HEK293 (cell line): ENCODE measurements at regions not wholly inside any gene's neighbourhood (a gene's known extent, or its start where the extent isn't known, plus 50 kb on each side); places are given as distances from the start of the nearest gene placed in this dataset.

Experiments
- CTCF ChIA-PET: fragments of 350-600 bp; formaldehyde crosslinking; extraction: SDS; loops from one replicate; lab custom pipeline; 2021; ENCODE audit warnings: antibody characterized with exemption; lab: Yijun Ruan, JAX
- POLR2A ChIA-PET: fragments of 300-600 bp; formaldehyde crosslinking; extraction: SDS; loops from one replicate; lab custom pipeline; 2020; ENCODE audit warnings: antibody characterized with exemption, inconsistent platforms; lab: Yijun Ruan, JAX
- H3K27ac ChIP-seq: fragments of 200-500 bp; sonication (Bioruptor generic); 2 replicates; pipeline ENCODE4 v1.5.1; 2014; ENCODE audit warnings: low read depth, low read length, control low read depth, inconsistent platforms; ENCODE audit errors: extremely low read depth
- H3K36me3 ChIP-seq, 2 experiments: fragments of 200-500 bp in 1 of 2; sonication (Bioruptor generic) in 1 of 2; 1 replicate in 1 of 2; 2 replicates in 1 of 2; pipeline ENCODE4 v1.5.1; 2014 to 2017; ENCODE audit warnings: inconsistent platforms in 2 of 2, low read length in 2 of 2; ENCODE audit not compliant: control insufficient read depth in 2 of 2, insufficient read depth in 1 of 2
- H3K4me1 ChIP-seq: fragments of 200-500 bp; sonication (Bioruptor generic); 2 replicates; pipeline ENCODE4 v1.5.1; 2014; ENCODE audit warnings: mild to moderate bottlenecking, low read length, inconsistent platforms; ENCODE audit not compliant: control insufficient read depth, insufficient read depth
- H3K4me3 ChIP-seq: 2 replicates; pipeline ENCODE4 v1.5.1; 2011; ENCODE audit warnings: low read depth, mild to moderate bottlenecking, control low read depth, low read length, moderate library complexity
- H3K9me3 ChIP-seq: fragments of 200-500 bp; sonication (Bioruptor generic); 2 replicates; pipeline ENCODE4 v1.5.1; 2014; ENCODE audit warnings: low read depth, low read length, inconsistent platforms; ENCODE audit not compliant: control insufficient read depth, insufficient read depth
- GLI4 ChIP-seq: fragments of 450-650 bp; formaldehyde crosslinking; IDR thresholded peaks from 2 replicates; pipeline ENCODE4 v1.5.1; 2016; ENCODE audit warnings: missing biosample characterization, missing genetic modification characterization
- MEIS1 ChIP-seq: sonication (generic); formaldehyde crosslinking; IDR thresholded peaks from 2 replicates; pipeline ENCODE4 v1.8.1; 2022; ENCODE audit warnings: missing genetic modification reagents, mild to moderate bottlenecking, borderline replicate concordance
- MZF1 ChIP-seq: fragments of 450-650 bp; formaldehyde crosslinking; IDR thresholded peaks from 2 replicates; pipeline ENCODE4 v1.5.1; 2017; ENCODE audit warnings: missing biosample characterization, missing genetic modification characterization, borderline replicate concordance
- SETDB1 ChIP-seq: IDR thresholded peaks from one replicate; pipeline ENCODE4 v1.6.1; 2017; ENCODE audit warnings: mild to moderate bottlenecking, low read length, moderate library complexity, mixed read lengths; ENCODE audit not compliant: insufficient read length
- ZBTB17 ChIP-seq: fragments of 450-650 bp; formaldehyde crosslinking; IDR thresholded peaks from 2 replicates; pipeline ENCODE4 v1.5.1; 2016; ENCODE audit warnings: missing biosample characterization, missing genetic modification characterization
- ZBTB20 ChIP-seq: fragments of 450-650 bp; formaldehyde crosslinking; IDR thresholded peaks from 2 replicates; pipeline ENCODE4 v1.5.1; 2016; ENCODE audit warnings: missing biosample characterization, missing genetic modification characterization
- ZEB2 ChIP-seq: fragments of 450-650 bp; formaldehyde crosslinking; IDR thresholded peaks from 2 replicates; pipeline ENCODE4 v1.5.1; 2016; ENCODE audit warnings: missing biosample characterization, missing genetic modification characterization
- ZFP41 ChIP-seq: fragments of 450-650 bp; formaldehyde crosslinking; IDR thresholded peaks from 2 replicates; pipeline ENCODE4 v1.5.1; 2016; ENCODE audit warnings: missing biosample characterization, missing genetic modification characterization, borderline replicate concordance
- ZFP69B ChIP-seq: fragments of 450-650 bp; formaldehyde crosslinking; IDR thresholded peaks from 2 replicates; pipeline ENCODE4 v1.5.1; 2016; ENCODE audit warnings: missing biosample characterization, missing genetic modification characterization
- ZNF121 ChIP-seq: fragments of 450-650 bp; formaldehyde crosslinking; IDR thresholded peaks from 2 replicates; pipeline ENCODE4 v1.5.1; 2016; ENCODE audit warnings: missing biosample characterization, missing genetic modification characterization
- ZNF138 ChIP-seq: fragments of 450-650 bp; formaldehyde crosslinking; IDR thresholded peaks from 2 replicates; pipeline ENCODE4 v1.5.1; 2016; ENCODE audit warnings: missing biosample characterization, missing genetic modification characterization, borderline replicate concordance
- ZNF140 ChIP-seq: fragments of 450-650 bp; formaldehyde crosslinking; IDR thresholded peaks from 2 replicates; pipeline ENCODE4 v1.5.1; 2016; ENCODE audit warnings: missing biosample characterization, missing genetic modification characterization
- ZNF2 ChIP-seq: fragments of 450-650 bp; formaldehyde crosslinking; IDR thresholded peaks from 2 replicates; pipeline ENCODE4 v1.5.1; 2016; ENCODE audit warnings: missing biosample characterization, missing genetic modification characterization
- ZNF350 ChIP-seq: fragments of 450-650 bp; formaldehyde crosslinking; IDR thresholded peaks from 2 replicates; pipeline ENCODE4 v1.5.0; 2017; ENCODE audit warnings: missing biosample characterization, mild to moderate bottlenecking, missing genetic modification characterization
- ZNF394 ChIP-seq: fragments of 450-650 bp; formaldehyde crosslinking; IDR thresholded peaks from 2 replicates; pipeline ENCODE4 v1.5.1; 2016; ENCODE audit warnings: missing biosample characterization, missing genetic modification characterization, mild to moderate bottlenecking, moderate library complexity, borderline replicate concordance
- ZNF426 ChIP-seq: fragments of 450-650 bp; formaldehyde crosslinking; IDR thresholded peaks from 2 replicates; pipeline ENCODE4 v1.5.1; 2017; ENCODE audit warnings: missing biosample characterization, missing genetic modification characterization, mild to moderate bottlenecking, inconsistent platforms, moderate library complexity
- ZNF585B ChIP-seq: fragments of 450-650 bp; formaldehyde crosslinking; IDR thresholded peaks from 2 replicates; pipeline ENCODE4 v1.5.1; 2016; ENCODE audit warnings: missing biosample characterization, missing genetic modification characterization
- ZNF596 ChIP-seq: fragments of 450-650 bp; IDR thresholded peaks from 2 replicates; pipeline ENCODE4 v1.5.0; 2018; ENCODE audit warnings: missing biosample characterization, mild to moderate bottlenecking, missing genetic modification characterization, moderate library complexity
- ZNF629 ChIP-seq: fragments of 450-650 bp; formaldehyde crosslinking; IDR thresholded peaks from 2 replicates; pipeline ENCODE4 v1.5.1; 2017; ENCODE audit warnings: missing biosample characterization, missing genetic modification characterization
- ZNF658 ChIP-seq: fragments of 450-650 bp; formaldehyde crosslinking; IDR thresholded peaks from 2 replicates; pipeline ENCODE4; 2016; ENCODE audit warnings: missing biosample characterization, missing genetic modification characterization
- ZNF777 ChIP-seq: fragments of 450-650 bp; formaldehyde crosslinking; IDR thresholded peaks from 2 replicates; pipeline ENCODE4 v1.5.1; 2017; ENCODE audit warnings: missing biosample characterization, missing genetic modification characterization, borderline replicate concordance
- ZSCAN23 ChIP-seq: fragments of 450-650 bp; formaldehyde crosslinking; IDR thresholded peaks from 2 replicates; pipeline ENCODE4 v1.5.1; 2016; ENCODE audit warnings: missing biosample characterization, missing genetic modification characterization
- ZSCAN30 ChIP-seq: fragments of 450-650 bp; IDR thresholded peaks from 2 replicates; pipeline ENCODE4 v1.5.1; 2018; ENCODE audit warnings: missing biosample characterization, mild to moderate bottlenecking, missing genetic modification characterization, moderate library complexity
- TF ChIP-seq, protein P1 (sequence below): fragments of 450-650 bp; formaldehyde crosslinking; IDR thresholded peaks from 2 replicates; pipeline ENCODE4 v1.5.1; 2017; ENCODE audit warnings: missing biosample characterization, missing genetic modification characterization
- TF ChIP-seq, protein P2 (sequence below): fragments of 450-650 bp; formaldehyde crosslinking; IDR thresholded peaks from 2 replicates; pipeline ENCODE4 v1.5.1; 2016; ENCODE audit warnings: missing biosample characterization, missing genetic modification characterization
- TF ChIP-seq, protein P3 (sequence below): fragments of 450-650 bp; formaldehyde crosslinking; IDR thresholded peaks from 2 replicates; pipeline ENCODE4 v1.5.1; 2016; ENCODE audit warnings: missing biosample characterization, missing genetic modification characterization
- TF ChIP-seq, protein P4 (sequence below): fragments of 450-650 bp; formaldehyde crosslinking; IDR thresholded peaks from 2 replicates; pipeline ENCODE4 v1.5.1; 2016; ENCODE audit warnings: missing biosample characterization, missing genetic modification characterization

DNA sequence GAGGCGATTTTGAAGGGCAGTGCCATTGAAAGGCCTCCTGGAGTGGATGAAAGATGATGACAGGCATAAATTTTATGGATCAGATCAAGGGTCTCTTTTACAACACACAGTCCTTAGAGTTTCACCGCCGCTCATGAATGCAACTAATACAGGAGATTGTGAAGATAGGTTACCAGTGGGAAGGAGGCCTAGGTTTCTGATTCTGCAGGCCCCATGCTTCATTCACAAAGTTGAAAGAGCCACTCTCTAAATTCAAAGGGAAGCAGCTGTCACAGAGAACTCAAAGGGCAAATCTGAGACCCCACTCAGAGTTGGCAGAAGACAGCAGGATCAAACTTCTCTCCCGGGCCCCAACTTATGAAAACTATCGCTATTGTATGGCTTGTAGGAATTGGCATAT, 137.6 kb downstream of the MAP3K7 start (continued):
- TF ChIP-seq, protein P1, sequence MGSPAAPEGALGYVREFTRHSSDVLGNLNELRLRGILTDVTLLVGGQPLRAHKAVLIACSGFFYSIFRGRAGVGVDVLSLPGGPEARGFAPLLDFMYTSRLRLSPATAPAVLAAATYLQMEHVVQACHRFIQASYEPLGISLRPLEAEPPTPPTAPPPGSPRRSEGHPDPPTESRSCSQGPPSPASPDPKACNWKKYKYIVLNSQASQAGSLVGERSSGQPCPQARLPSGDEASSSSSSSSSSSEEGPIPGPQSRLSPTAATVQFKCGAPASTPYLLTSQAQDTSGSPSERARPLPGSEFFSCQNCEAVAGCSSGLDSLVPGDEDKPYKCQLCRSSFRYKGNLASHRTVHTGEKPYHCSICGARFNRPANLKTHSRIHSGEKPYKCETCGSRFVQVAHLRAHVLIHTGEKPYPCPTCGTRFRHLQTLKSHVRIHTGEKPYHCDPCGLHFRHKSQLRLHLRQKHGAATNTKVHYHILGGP (tag by site-specific recombination), result no peak
- TF ChIP-seq ZNF138 (tag by site-specific recombination), result no peak
- no peak for TF ChIP-seq ZNF121
- TF ChIP-seq, protein P2, sequence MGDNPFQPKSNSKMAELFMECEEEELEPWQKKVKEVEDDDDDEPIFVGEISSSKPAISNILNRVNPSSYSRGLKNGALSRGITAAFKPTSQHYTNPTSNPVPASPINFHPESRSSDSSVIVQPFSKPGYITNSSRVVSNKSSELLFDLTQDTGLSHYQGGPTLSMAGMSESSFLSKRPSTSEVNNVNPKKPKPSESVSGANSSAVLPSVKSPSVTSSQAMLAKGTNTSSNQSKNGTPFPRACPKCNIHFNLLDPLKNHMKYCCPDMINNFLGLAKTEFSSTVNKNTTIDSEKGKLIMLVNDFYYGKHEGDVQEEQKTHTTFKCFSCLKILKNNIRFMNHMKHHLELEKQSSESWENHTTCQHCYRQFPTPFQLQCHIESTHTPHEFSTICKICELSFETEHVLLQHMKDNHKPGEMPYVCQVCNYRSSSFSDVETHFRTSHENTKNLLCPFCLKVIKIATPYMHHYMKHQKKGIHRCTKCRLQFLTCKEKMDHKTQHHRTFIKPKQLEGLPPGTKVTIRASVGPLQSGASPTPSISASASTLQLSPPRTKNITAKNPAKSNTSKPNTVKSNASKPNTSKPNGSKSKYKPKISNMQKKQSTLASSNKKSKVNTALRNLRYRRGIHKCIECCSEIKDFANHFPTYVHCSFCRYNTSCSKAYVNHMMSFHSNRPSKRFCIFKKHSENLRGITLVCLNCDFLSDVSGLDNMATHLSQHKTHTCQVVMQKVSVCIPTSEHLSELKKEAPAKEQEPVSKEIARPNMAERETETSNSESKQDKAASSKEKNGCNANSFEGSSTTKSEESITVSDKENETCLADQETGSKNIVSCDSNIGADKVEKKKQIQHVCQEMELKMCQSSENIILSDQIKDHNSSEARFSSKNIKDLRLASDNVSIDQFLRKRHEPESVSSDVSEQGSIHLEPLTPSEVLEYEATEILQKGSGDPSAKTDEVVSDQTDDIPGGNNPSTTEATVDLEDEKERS, result no peak
- no peak for TF ChIP-seq ZNF585B
- TF ChIP-seq ZFP41 (tag by site-specific recombination), result no peak
- TF ChIP-seq ZBTB17 (tag by site-specific recombination), result no peak
- no peak for TF ChIP-seq ZNF426
- TF ChIP-seq ZSCAN30 (tag by site-specific recombination), result no peak

DNA sequence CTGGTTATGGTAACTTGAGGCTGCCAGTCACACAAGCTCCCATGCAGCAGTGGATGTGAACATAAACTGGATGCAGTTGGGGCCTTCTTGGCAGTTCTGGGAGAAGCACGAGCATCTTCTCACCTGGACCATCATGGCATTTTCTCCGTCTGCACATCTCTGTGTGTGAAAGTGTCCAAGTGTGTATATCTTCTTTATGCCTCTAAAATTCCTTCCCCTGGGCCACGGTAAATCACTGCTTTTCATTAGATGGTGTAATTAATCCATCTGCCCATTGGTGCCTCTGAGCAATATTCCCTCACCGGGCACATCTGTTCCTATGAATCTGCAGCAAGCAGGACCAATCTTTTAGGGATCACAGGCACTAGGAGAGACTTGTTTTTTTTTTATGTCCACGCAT, 138.0 kb downstream of the MAP3K7 start:
- H3K9me3 ChIP-seq, result no peaks in the 10 kb centered on the region
- ChIA-PET CTCF (interaction anchor here (0.9 kb wide), 1 partner anchor 508 kb away, joined by 4 read pairs; no protein-coding TSS in a partner anchor), POLR2A (no interaction called here)
- H3K36me3 ChIP-seq, result no peaks in the 10 kb centered on the region
- no peak overlapping the region for H3K4me3 ChIP-seq
- peaks cover 3% of the 10 kb centered on the region; the same call in 1 of the 2 replicates for H3K4me1 ChIP-seq
- no peak overlapping the region for H3K27ac ChIP-seq
- no peak for TF ChIP-seq GLI4 (tag by site-specific recombination)
- TF ChIP-seq ZNF2 (tag by site-specific recombination), result no peak
- TF ChIP-seq ZNF140, result no peak
- no peak for TF ChIP-seq ZNF777 (tag by site-specific recombination)
- no peak for TF ChIP-seq ZFP69B

DNA sequence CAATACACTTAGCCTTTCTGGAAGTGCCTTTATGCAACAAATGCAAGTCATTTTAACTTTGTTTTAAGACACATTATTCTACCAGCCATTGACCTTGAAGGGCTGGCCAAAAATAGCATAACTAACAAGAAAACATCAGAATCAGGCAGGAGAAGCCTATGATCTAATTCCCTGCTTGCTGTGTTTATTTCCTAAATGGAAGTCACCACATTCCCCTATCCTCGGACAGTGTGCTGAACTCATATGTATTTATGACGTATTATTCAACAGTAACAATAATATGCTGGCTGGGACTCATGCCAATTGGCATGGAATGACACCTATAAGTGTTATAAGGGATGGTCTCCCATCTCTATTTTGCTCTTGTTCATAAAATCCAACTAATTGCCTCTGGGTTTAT, 140.7 kb downstream of the MAP3K7 start:
- Histone ChIP-seq H3K36me3 (no peaks in the 10 kb centered on the region), H3K4me3 (no peak overlapping the region), H3K9me3 (no peaks in the 10 kb centered on the region), H3K27ac (no peak overlapping the region), H3K4me1 (peaks cover 3% of the 10 kb centered on the region; the same call in 1 of the 2 replicates)
- CTCF ChIA-PET, result interaction anchor here (0.7 kb wide), 1 partner anchor 505 kb away, joined by 4 read pairs; no protein-coding TSS in a partner anchor
- POLR2A ChIA-PET, result no interaction called here
- TF ChIP-seq ZSCAN23, result no peak
- no peak for TF ChIP-seq MEIS1
- TF ChIP-seq MZF1 (tag by site-specific recombination), result 0 out of 2 replicates have a peak, but pooled peaks have one; percentile 31
- TF ChIP-seq ZBTB20 (tag by site-specific recombination), result peak; percentile 24; the same call in 1 of the 2 replicates
- TF ChIP-seq, protein P3, sequence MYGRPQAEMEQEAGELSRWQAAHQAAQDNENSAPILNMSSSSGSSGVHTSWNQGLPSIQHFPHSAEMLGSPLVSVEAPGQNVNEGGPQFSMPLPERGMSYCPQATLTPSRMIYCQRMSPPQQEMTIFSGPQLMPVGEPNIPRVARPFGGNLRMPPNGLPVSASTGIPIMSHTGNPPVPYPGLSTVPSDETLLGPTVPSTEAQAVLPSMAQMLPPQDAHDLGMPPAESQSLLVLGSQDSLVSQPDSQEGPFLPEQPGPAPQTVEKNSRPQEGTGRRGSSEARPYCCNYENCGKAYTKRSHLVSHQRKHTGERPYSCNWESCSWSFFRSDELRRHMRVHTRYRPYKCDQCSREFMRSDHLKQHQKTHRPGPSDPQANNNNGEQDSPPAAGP (tag by site-specific recombination), result no peak
- no peak for TF ChIP-seq SETDB1
- TF ChIP-seq ZNF394 (tag by site-specific recombination), result no peak
- TF ChIP-seq ZNF350 (tag by site-specific recombination), result 0 out of 2 replicates have a peak, but pooled peaks have one; percentile 41
- TF ChIP-seq, protein P4, sequence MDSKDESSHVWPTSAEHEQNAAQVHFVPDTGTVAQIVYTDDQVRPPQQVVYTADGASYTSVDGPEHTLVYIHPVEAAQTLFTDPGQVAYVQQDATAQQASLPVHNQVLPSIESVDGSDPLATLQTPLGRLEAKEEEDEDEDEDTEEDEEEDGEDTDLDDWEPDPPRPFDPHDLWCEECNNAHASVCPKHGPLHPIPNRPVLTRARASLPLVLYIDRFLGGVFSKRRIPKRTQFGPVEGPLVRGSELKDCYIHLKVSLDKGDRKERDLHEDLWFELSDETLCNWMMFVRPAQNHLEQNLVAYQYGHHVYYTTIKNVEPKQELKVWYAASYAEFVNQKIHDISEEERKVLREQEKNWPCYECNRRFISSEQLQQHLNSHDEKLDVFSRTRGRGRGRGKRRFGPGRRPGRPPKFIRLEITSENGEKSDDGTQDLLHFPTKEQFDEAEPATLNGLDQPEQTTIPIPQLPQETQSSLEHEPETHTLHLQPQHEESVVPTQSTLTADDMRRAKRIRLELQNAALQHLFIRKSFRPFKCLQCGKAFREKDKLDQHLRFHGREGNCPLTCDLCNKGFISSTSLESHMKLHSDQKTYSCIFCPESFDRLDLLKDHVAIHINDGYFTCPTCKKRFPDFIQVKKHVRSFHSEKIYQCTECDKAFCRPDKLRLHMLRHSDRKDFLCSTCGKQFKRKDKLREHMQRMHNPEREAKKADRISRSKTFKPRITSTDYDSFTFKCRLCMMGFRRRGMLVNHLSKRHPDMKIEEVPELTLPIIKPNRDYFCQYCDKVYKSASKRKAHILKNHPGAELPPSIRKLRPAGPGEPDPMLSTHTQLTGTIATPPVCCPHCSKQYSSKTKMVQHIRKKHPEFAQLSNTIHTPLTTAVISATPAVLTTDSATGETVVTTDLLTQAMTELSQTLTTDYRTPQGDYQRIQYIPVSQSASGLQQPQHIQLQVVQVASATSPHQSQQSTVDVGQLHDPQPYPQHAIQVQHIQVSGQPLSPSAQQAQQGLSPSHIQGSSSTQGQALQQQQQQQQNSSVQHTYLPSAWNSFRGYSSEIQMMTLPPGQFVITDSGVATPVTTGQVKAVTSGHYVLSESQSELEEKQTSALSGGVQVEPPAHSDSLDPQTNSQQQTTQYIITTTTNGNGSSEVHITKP, result peak; percentile 61
- TF ChIP-seq ZEB2 (tag by site-specific recombination), result 0 out of 2 replicates have a peak, but pooled peaks have one; percentile 48
- peak; percentile 77 for TF ChIP-seq ZNF629
- no peak for TF ChIP-seq ZNF596 (tag by site-specific recombination)
- TF ChIP-seq ZNF658, result no peak
